ENCODE measurements at regions not wholly inside any gene's neighbourhood (a gene's known extent, or its start where the extent isn't known, plus 50 kb on each side); places are given as distances from the start of the nearest gene placed in this dataset.
"Not testable (repeated sequence)": the region's sequence is repeated elsewhere in the genome, so short reads cannot be mapped to it uniquely, and the experiment has no call there.

DNA sequence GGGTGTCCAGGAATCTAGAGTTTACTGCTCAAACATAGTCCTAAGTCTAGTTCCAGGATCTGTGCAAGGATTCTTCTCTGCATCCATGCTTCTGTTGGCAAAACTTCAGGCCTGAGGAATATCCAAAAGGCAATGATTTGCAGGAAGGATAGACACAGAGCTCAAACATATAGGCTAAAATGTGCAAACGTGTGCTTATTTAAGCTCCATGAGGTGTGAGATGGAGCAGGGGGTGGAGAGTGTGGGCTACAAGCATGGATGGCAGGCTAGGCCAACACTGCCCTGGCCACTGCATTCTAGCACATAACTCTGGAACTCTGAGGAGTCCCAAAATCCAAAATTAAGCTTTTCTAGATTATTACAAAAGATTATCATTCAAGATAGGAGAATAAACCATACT is 301.1 kb downstream of the PAX3 start:
- no peak for DNase-seq

DNA sequence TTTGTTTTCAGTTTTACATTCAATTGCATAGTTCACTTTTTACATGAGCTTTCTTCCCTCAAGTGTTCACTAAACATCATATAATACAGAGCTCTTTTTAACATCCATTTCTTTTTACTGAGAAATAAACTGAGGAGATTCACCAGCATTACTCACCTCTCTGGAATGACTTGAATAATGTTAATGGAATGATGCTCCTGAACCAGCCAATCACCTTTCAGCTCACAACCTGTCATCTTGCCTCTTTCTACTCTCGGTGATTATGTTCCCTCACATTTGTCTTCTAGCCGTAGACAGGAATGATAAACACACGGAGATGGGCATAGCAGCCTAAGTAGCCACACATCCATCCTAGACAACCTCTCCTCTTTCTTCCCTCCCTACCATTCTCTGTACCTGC is 301.7 kb downstream of the PAX3 start:
- no peak for DNase-seq

DNA sequence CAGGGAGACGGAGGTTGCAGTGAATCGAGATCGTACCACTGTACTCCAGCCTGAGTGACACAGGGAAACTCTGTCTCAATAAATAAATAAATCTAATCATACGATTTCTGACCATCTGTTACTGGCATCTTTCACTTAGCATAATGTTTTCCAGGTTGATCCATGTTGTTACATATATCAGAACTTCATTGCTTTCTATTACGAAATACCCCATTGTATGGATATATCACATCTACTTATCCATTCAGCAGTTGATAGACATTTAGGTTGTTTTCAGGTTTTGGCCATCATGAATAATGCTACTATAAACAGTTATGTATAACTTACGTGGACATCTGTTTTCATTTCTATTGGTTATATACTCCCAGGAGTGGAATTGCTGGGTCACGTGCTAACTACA is 303.9 kb downstream of the PAX3 start:
- DNase-seq, result no peak

DNA sequence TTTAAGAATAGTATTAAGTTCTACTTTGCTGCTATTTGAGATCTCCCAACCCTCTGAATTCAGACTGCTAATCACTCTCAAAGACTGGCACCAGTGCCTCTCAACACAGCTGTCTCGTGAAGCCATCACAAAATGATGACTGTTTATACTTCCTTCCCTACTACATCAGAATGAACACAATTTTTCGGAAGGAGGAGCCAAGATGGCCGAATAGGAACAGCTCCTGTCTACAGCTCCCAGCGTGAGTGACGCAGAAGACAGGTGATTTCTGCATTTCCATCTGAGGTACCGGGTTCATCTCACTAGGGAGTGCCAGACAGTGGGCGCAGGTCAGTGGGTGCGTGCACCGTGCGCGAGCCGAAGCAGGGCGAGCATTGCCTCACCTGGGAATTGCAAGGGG is 314.4 kb downstream of the PAX3 start:
- not testable (repeated sequence) for DNase-seq

DNA sequence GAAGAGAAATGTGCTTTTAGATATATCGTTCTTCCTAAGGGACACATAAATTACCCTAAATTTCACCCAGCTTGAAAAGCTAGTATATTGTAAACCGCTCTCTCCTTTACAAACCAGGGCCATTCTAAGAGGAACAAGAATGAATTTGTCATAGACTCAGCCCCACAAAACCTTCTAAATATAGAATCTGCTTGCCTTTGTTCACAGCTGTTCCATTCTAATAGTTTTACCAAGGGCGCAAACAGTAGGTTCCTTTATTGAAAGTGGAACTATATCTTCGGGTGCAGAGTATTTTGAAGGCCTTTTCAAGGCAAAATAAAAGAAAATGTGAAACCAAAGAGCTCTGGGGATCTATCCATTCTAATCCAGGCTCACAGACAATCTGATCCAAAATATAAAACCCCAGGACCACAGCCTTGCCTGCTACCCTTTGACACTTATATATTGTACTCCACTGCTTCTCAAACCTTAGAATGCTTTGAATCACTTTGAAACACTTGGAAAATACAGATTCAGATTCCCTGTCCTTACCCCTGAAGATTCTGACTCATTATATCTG is 316.8 kb downstream of the PAX3 start:
- no peak for DNase-seq

DNA sequence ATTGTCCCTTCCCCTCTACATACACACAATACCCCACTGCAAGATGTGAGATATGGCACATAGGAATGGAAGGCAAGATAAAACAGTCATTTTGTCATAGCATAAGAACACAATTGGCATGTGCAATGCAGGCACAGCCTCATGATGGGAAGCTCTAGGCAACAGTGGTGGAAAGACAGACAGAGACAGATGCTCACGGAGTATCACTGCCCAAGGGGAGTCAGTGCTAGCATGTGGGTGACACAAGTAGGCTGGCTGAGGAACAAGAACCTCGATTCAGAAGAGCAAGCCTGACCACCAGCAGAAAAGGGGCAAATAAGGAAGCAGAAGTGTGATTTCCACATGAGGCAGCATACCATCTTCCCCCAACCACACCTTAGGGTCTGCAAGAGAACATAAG is 323.6 kb downstream of the PAX3 start:
- DNase-seq, result no peak

DNA sequence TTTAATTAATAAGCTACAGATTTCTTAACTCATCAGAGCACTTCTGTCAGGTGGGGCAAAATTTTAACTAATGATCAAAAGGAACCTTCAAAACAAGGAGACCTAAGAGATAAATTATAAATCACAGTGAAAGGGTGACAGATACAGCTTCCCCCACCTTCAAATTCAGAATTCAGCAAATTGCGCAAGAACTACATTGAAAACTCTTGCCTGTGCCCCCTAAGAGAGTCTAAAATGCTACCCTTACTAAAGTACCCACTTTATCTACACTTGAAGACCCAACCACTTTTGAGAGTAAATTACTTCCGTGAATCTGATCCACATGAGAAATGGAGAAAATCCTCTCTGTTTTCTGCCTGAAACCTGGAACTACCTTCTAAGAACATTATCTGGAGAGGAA is 324.9 kb downstream of the PAX3 start:
- DNase-seq, result no peak

DNA sequence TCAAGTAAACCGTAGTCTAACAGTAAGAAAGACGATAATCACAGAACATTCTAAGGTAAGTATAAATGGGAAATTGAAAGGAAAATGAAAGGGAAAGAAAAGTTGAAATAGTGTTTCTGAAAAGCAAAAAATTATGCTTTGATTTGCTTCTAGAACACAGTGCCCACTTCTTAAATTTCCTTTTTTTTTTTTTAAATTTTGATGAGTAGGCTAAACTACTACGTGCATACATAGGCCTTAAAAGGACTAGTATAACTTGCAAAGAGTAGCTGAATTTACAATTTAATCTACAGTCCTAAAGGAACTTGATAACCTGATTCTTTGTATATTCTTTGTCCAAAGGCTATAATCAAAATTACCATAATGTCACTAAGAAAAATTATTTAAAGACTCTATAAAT is 325.3 kb downstream of the PAX3 start:
- DNase-seq, result no peak

DNA sequence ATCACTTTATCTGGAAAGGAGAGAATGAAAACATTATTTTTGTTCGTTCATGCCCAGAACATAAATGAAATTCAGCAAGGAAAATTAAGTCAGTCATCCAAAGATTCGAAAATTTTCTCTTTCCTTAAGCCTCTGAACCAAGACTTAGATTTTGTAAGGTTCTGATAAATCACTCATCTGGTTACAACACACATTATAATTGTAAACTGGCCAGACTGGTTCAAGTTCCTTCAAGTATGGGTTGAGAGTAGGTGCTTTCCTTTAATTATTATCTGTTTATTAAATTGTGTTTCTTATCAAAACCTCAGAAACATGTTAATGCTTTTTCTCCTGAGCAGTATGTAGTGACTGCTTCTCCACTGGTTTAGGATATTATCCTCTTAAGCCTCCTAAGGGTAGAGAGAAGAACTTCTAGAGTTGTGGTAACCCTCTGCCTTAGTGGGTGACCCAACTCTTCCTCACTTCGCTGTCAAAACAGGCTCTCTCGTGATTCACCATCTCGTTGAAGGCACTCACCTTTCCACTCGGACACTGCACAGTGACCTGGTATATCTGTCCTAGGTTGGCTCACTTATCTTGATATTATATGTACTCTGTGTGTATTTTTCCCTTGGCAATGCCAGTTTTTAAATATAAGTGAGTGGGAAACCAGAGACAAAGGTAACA is 325.9 kb downstream of the PAX3 start:
- no peak for DNase-seq

DNA sequence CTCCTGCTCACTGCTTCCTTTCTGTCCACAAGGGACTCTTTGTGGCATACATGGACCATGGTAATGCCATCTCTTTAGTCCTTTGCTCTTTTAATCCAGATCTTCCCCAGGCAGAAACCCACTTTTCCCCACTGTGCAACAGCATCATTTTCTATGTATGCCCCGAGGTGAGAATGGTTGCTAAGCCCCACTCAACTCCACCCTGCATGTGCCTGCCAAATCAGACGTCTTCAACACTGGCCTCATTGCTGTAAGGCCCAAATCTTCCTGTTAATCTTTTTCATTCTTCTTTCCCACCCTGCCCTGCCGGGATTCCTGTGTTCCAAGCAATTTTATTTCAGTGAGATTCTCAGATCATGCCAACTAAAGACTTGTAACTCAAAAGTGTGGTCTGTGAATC is 328.4 kb downstream of the PAX3 start:
- no peak for DNase-seq

DNA sequence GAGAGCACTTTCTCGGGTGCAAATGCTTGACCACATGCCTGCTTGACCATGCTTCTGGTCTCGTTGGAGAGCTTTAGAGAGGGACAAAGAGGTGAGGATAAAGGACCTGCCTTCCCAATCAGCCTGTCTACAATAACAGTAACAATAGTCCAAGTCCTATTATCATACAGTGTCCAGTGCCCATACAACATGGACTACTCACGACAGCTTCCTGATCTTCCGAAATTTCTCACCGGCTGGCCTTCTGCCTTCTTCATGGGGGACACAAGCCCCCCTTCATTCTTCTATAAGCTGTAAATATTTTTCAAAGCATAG is 329.0 kb downstream of the PAX3 start:
- DNase-seq, result no peak

DNA sequence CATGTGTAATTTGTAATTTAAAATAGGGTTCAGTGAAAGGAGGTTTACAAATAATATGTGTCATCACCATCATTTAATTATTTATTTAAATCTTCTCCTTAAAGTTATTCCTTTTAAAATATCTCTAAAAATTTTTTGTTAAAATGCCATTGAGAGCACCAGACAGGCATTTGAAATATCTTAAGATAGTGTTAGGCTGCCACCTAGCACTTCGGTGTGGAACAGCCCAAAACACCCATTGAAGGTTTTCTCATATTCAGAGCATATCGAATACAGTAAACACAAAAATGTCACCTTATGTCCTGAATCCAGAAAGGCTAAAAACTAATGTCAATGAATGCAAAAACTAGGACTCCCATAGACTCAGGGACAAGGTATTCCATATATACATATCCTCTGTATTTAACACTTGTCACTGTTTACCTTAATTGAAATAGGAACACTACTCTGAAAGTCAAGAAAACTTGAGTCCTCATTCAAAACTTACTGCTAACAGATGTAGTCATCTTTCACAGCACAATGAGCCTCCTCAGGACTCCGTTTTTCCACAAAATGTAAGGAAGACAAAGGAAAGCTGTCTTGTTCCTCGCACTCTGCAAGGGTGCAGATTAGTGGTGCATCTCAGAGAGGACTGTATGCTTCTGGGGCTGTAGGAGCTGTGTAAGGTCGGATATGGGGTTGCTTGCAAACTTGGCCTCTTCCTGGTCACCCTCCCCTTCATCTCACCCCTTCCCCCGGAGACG is 329.5 kb downstream of the PAX3 start:
- DNase-seq, result peak; percentile 36

DNA sequence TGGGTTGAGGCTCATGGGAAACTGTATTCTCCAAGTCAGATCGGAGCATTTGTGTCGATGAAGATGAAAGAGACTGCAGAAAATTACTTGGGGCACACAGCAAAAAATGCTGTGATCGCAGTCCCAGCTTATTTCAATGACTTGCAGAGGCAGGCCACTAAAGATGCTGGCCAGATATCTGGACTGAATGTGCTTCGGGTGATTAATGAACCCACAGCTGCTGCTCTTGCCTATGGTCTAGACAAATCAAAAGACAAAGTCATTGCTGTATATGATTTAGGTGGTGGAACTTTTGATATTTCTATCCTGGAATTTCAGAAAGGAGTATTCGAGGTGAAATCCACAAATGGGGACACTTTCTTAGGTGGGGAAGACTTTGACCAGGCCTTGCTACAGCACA is 336.6 kb downstream of the PAX3 start:
- no peak for DNase-seq

DNA sequence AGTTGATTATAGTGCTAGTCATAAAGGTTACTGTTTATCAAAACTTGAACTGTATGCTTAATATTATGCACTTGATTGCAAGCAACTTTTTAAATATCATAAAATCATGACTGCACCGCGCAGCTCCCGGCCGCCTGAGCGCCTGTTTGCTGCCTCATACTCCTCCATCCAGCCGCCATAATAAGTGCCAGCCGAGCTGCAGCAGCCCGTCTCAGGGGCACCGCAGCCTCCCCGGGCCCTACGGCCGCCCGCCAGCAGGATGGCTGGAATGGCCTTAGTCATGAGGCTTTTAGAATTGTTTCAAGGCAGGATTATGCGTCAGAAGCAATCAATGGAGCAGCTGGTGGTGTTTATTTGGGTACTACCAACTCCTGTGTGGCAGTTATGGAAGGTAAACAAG is 337.2 kb downstream of the PAX3 start:
- no peak for DNase-seq

DNA sequence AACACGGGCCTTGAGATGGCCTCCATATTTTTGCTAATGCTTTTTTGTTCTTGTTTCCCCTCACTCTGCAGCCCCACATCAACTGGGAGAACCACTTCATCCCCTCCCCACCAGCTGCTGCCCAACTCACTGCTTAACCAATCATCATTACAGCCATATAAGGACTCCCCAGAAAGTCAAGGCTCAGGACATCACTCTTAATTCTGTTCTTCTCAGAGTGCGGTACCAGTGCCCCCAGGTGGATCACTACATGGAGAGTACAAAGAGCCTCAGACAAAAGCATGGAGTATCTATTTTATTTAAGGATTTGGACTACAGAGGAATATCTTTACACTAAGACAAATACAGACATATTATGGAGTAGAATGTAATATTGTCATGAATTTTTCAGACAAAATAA is 340.6 kb downstream of the PAX3 start:
- DNase-seq, result no peak

DNA sequence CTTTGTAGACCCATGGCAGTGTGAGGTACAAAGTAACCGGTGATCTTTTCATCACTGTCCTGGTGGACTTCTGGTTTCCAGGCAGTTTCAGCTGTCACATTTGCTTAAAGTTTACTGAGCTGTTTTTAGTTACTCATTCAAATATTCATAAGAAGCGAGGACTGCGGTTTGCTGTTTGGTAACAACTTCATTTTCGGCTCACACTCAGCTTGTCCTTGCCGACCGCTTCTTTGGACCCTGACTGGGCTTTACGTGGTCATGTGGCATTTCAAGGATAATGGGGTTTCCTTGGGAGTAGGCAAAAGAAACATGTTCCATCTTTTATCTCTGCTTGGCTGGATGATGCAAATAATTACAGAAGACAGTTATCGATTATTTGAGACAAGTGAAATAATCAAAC is 350.7 kb downstream of the PAX3 start:
- DNase-seq, result no peak

DNA sequence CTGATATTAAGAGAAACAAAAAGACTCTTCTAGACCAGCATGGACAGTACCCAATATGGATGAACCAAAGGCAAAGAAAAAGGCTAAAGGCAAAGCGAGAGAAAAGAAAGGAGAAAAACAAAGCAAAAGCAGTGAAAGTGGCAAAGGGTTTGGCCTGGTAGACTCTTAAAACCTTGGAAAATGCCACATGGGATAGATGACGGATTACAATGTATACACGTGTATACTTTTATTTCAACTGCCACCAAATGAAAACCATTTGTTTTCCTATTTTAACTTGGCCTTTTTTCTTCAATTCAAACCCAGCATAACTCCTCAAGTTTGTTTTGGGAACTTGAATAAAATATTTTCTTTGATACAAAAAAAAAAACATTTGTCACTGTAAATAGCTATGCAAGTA is 354.3 kb downstream of the PAX3 start:
- not testable (repeated sequence) for DNase-seq

DNA sequence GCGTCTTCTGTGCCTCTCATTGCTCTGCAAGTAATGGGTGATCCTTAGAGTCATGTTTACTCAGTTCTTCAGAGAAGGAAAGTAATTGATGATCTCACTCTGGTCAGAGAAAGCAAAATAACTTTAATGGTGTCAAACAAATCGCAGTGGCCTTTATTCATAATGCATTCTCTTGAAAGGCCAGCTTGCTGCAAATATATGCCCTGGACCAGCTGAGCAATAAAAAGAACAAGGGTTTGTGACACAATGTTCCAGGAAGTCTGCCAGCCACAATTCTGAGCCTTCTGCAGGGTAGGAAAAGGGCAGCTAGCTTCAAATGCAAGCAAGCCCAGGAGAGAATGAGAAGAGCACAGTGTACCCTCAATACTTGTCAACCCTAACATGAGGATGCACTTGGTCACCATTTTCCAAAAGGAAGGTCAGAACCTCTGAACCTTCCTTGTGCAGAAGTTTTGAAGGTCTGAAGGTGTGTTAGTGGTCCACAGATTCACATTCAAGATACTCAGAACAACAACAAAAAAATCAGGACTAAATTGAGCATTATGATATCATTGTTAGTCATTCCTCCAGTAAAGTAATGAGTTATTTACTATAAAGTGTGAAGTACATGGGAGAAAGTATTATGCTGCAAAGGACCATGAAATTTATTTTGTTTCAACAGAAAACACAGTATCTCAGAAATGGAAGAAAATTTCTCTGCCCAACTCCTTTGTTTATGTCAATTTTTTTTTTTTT is 355.6 kb downstream of the PAX3 start:
- no peak for DNase-seq

DNA sequence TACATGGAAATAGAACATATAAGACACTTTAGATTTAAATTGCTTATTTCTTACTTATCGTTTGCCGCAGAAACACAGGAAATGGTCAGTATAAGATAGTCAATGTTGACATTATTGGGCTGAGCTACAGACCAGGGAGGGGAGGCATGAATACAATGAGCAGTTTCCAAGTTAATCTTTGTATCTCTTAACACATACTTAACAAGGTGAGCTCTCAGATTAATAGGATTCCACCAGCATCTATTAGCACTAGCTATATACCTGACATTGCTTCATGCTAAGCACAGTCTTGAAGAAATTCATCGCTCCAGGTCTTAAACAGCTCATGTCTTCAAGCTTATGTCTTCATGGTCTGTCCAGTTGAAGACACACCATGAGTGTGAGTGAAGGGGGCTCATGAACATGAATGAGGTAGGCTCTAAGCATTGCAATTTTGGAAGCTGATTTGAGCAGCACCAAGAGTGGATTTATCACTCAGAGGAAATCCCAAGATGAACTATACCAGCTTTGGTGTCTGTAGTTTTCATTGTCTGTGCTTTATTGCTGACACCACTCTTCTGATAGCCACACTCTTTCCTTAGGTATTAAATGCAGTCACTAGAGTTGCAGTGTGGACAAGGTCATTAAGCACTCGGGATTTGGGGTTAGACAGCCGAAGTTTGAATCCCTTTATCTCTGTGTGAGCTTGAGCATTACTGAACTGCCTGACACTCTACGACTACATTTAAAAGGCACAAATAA is 359.3 kb upstream of the EPHA4 start:
- no peak for DNase-seq

DNA sequence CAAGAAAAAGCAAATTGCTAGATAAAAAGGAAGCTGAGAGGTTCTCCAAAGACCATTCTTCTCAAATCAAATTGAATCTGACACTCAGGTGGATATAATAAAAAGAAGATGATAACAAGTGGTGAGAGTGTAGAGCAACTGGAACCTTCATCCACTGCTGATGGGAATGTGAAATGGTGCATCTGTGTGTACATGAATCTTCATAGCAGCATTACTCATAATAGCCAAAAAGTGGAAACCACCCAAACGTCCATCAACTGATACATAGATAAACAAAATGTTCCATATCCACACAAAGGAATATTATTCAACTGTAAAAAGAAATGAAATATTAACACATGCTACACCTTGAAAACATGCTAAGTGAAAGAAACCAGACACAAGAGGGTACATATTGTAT is 357.2 kb upstream of the EPHA4 start:
- DNase-seq, result no peak

DNA sequence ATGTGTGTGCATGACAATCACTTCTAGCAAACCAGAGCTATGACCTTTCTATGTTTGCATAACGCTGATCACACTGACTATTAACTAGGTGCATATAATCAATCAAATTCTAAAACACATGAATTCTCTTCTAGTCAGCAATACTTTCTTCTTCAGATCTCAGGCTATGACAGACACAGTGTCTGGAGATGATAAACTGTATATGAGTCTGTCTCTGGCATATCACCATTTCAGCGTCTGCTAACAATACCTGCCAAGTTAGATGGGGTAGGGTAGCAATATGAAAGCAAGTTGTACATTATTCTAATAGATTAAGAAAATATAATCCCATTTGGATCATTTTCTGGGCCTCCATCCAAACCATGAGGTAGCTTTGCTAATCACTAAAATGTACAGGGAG is 354.2 kb upstream of the EPHA4 start:
- no peak for DNase-seq

DNA sequence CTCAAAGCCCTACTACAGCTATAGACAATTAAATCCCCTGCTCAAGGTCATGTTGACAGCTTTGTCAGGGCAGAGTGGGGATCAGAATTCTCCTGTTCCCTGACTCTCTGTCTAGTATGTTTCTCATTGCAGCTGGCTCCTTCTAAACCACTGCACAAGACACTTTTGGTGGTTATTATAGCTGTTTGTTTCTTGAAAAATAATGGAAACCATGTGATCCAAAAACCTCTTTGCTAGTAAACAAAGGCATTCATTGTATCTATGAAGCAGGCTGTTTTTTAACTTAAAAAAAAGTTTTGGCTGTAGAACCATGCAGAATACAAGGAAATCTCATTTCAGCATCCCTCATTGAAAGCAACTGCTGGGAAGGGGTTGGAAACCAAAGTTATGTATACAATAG is 352.5 kb upstream of the EPHA4 start:
- DNase-seq, result no peak

DNA sequence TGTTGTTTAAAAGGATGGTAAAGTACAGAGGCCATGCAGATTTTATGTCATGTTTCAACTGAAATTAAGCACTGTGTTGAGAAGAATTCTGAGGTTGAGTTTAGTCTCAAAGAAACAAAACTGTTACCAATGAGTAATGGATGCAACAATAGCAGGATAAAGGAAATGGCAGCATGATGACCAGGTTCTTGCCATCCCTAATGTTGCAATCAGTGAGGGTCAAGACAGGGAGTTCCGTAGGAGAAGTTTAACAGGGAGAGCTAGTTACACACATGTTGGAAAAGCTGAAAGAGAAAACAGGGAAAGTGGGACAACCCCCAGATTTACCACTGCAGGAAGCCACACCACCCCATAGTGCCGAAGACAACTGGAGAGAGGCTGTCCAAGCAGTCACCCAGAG is 343.8 kb upstream of the EPHA4 start:
- no peak for DNase-seq
